ENCODE measurements at regions not wholly inside any gene's neighbourhood (a gene's known extent, or its start where the extent isn't known, plus 50 kb on each side); places are given as distances from the start of the nearest gene placed in this dataset.

GRCh38 chr3:127395663-127396355, 108.0 kb upstream of the PRR20G start:
- Histone ChIP-seq H3K4me1 (ENCODE audit: insufficient read depth) (no peaks in the 10 kb centered on the region), H3K27ac (no peak overlapping the region), H3K9me3 (no peaks in the 10 kb centered on the region), H3K4me3 (no peak overlapping the region), H3K36me3 (no peaks in the 10 kb centered on the region), H3K27me3 (no peaks in the 10 kb centered on the region)
- DNase-seq: no peak
- 66 to 69% (median 68%) methylated on average over 9 of the region's 9 CpGs for WGBS, 3 donors
- TF ChIP-seq EP300 (IDR thresholded peaks at IDR 0.05): no peak
- no peak for TF ChIP-seq CTCF (IDR thresholded peaks at IDR 0.05)
- TF ChIP-seq POLR2A (IDR thresholded peaks at IDR 0.05): no peak
- intact Hi-C loops (cut with DNase I): no loop called here

DNA sequence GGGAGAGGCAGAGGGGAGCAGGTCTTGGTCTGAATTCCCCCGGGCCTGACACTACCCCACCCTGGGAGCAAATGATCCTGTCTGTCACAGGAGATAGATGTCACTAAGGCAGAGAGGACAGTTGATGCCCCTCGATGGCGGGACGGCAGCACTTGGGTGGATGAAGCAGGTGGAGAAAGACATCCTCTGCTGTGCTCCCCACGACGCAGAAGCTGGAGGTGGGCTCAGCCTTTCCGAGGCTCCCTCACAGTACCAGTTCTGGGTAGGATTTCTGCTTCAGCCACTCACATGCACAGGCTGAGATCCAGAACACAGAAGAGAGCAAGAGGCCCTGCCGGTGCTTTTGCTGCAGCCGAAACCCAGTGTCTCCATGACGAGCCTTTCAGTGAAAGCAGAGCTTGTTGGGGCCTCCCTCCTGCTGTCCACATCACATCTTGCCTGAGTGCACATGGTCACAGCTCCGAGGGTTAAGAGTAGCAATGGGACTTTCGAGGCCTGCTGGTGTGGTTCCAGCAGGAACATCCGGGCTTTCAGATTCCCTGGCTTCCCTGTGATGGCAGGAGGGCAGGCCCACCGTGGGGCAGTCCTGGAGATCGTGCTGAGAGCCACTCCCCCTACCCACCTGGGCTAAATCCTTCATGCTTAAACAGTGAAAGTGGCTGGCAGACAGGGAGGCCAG, 107.3 kb upstream of the PRR20G start:
- TF ChIP-seq POLR2A (IDR thresholded peaks at IDR 0.05): no peak
- TF ChIP-seq CTCF (IDR thresholded peaks at IDR 0.05): no peak
- DNase-seq: no peak
- H3K27me3 ChIP-seq: no peaks in the 10 kb centered on the region
- WGBS, 3 donors: 65 to 73% (median 71%) methylated on average over 14 to 15 of the region's 15 CpGs
- no peak overlapping the region for H3K27ac ChIP-seq
- H3K4me3 ChIP-seq: no peak overlapping the region
- intact Hi-C loops (cut with DNase I): no loop called here
- no peaks in the 10 kb centered on the region for H3K9me3 ChIP-seq
- H3K36me3 ChIP-seq: no peaks in the 10 kb centered on the region
- H3K4me1 ChIP-seq (ENCODE audit: insufficient read depth): no peaks in the 10 kb centered on the region

DNA sequence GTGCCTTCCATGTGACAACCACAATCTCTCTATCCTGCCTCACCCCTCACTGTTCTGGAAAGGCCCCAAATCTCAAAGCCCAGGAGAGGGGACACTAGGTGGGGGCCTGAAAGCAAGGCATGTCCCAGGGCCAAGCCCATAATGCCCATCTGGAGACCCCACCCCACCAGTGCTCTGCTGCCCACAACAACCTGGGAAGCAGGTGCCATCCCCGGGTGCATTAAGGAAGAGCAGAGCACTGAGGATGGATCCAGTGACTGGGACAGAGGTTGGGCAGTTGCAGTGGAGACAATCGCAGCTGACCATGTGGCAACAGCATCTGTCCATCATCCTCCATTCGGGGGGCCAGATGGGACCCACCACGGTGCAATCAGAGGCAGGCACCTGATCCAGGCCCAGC, 106.2 kb upstream of the PRR20G start:
- Histone ChIP-seq H3K27me3 (no peaks in the 10 kb centered on the region), H3K9me3 (no peaks in the 10 kb centered on the region), H3K4me1 (ENCODE audit: insufficient read depth) (no peaks in the 10 kb centered on the region), H3K36me3 (no peaks in the 10 kb centered on the region), H3K27ac (no peak overlapping the region), H3K4me3 (no peak overlapping the region)
- TF ChIP-seq POLR2A (IDR thresholded peaks at IDR 0.05) (no peak), EP300 (IDR thresholded peaks at IDR 0.05) (no peak), CTCF (IDR thresholded peaks at IDR 0.05) (no peak)
- intact Hi-C loops (cut with DNase I): no loop called here
- 75 to 89% (median 88%) methylated on average over 4 of the region's 4 CpGs for WGBS, 3 donors
- peak in 1 of 5 donors; percentile 13 for DNase-seq

- TF ChIP-seq CTCF (IDR thresholded peaks at IDR 0.05) (no peak), POLR2A (IDR thresholded peaks at IDR 0.05) (no peak), EP300 (IDR thresholded peaks at IDR 0.05) (no peak)
- 66 to 77% (median 72%) methylated on average over 5 of the region's 5 CpGs for WGBS, 3 donors
- no peaks in the 10 kb centered on the region for H3K9me3 ChIP-seq
- intact Hi-C loops (cut with DNase I): no loop called here
- peak in 1 of 5 donors; percentile 17 for DNase-seq
- no peaks in the 10 kb centered on the region for H3K27me3 ChIP-seq
- no peaks in the 10 kb centered on the region for H3K4me1 ChIP-seq (ENCODE audit: insufficient read depth)
- no peaks in the 10 kb centered on the region for H3K36me3 ChIP-seq
- H3K27ac ChIP-seq: no peak overlapping the region
- H3K4me3 ChIP-seq: no peak overlapping the region
These were observed 105.4 kb upstream of the PRR20G start for GRCh38 chr3:127393131-127393820.

Data from ovary (tissue), 7 donors.